ENCODE measurements at regions not wholly inside any gene's neighbourhood (a gene's known extent, or its start where the extent isn't known, plus 50 kb on each side); places are given as distances from the start of the nearest gene placed in this dataset.

DNA sequence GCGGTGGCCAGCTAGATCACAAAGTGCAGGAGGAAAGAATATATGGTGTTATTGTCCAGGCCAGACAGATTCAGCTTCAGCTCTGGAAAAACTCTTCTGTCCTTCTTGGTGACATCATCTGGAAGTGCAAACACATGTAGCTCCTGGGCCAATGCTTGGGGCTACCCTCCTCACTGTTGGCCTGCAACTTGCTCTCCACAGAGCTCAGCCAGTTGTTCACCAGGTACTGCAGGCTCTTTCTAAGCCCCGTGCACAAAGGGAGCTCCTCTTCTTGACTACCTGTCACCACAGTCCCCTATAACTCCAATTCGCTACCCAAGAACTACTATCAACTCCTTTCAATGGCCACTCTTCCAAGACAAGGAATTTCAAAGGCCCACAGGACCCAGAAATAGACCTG lies 1175.9 kb upstream of the CDH9 start:
- DNase-seq: no peak

GRCh38 chr5:28208356-28208755 lies 1170.0 kb upstream of the CDH9 start:
- DNase-seq: no peak

GRCh38 chr5:28190011-28190410 lies 1151.6 kb upstream of the CDH9 start:
- DNase-seq: no peak

- DNase-seq: no peak
Observed at GRCh38 chr5:28174691-28175090, 1136.3 kb upstream of the CDH9 start.

DNA sequence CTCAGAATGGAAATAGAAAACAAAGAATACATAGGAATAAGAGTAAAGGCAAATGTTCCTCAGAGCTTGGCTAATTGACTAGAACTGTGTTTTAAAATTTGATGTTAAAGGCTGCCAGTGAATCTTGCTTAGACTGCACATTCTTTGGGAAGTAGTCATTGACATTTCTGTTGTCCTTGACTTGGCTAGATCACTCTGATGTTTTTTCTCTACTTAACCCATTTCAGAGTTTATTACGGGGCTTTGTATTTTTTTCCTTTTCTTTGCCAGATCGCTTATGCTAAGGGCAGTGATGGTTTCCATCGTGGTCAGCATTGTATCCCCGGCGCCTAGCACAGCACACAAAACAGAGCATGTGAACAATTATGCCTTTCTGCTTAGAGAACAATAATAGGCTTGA lies 1126.7 kb upstream of the CDH9 start:
- DNase-seq: no peak

DNA sequence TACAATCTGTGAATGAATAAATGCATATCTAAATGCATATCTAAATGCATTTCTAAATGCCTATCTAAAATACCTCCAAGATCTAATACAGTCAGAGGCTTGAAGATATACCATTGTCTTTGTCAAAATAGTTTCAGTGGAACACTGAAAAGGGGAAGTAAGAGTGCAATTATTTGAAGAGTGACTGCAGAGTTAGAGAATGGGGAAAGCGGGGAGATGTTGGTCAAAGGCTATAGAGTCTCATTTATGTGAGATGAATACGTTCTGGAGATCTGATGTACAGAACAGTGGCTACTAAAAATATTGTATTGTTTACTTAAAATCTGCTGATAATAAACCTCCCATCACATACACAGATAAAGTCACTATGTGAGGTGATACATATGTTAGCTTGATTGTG lies 1126.2 kb upstream of the CDH9 start:
- DNase-seq: no peak

DNA sequence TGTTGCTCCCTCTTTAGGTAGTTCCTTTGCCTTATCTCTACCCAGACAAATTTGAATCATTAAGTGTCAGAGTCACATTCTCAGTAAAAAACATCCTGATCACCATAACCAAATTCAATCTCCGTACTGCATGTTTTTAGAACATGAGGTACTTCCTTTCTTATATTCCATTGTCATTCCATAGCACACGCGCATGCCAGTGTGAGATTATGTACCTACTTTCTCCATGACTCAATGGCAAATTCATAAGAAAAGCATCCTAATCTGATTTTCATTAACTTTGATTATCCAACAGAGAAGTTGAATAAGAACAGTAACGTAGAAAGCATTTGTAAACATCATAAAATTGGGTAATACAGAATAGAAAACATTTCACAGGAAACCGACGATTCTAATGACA lies 1118.6 kb upstream of the CDH9 start:
- DNase-seq: no peak

DNA sequence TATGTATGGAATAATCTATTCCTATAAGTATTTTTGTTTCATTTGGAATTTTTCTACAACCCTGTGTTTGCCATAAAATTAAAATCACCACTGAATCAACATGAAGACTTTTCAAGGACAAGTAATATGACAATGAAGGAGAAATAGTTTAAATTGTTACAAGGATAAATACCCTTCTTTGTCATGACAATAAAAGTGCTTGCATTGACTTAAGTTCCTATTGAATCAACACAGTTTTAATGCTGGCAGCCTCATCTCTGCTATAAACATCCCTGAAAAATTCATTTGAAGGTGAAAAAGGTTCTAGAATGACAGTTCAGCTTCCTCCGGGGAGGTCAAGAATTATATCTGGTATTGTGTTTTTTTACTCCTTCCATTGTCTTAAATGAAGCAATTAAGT lies 1105.1 kb upstream of the CDH9 start:
- no peak for DNase-seq

DNA sequence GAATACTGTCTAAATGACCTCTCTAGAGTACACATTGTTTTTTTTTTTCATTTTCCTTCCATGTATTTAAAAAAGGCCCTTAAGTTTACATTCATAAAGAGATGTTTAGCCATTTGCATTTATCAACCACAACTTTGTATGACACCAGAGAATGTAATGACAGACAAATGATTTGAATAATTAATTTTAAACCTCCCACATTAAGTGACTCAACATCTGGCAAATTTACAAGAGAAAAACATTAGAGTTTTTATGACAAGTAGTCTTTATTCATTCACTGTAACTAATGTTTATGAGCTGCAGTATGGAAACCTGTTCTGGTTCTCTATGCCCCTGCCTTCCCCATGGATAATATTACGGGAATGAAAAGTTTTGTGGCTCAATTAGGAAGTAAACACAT lies 1093.8 kb upstream of the CDH9 start:
- DNase-seq: no peak

- DNase-seq: no peak
Observed at GRCh38 chr5:28117691-28118090, 1079.3 kb upstream of the CDH9 start.

DNA sequence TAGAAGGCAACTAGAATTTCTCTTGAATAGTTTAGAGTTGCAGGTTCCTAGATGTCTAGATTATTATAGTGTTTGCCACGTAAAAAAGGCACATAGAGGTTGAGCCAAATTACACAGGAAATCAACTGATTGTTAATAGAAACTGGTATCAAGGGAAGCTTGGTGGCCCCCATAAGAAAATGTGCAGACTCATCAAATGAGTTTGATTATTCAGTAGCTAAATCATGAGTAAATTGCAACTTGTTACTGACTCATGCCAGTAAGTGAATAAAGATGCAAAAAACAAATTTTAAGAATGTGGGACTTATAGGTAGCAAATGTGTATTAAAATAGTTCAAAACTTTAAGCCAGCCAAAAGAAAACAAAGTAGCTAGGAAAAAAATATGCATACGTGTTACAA lies 1078.9 kb upstream of the CDH9 start:
- no peak for DNase-seq

DNA sequence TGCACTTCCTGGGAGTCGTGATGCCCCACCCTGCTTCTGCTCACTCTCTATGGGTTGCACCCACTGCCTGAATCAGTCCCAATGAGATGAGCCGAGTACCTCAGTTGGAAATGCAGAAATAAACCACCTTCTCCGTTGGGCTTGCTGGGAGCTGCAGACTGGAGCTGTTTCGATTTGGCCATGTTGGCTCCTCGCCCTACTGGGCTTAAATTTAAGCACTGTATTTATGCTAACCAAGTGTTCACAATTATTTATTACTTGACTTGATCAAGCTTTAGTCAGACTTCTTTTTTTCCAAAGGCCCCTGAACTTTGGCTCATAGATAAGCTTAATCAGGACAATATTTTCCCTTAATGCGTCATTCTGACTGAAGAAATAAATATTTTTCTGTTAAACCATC lies 1072.4 kb upstream of the CDH9 start:
- DNase-seq: no peak

DNA sequence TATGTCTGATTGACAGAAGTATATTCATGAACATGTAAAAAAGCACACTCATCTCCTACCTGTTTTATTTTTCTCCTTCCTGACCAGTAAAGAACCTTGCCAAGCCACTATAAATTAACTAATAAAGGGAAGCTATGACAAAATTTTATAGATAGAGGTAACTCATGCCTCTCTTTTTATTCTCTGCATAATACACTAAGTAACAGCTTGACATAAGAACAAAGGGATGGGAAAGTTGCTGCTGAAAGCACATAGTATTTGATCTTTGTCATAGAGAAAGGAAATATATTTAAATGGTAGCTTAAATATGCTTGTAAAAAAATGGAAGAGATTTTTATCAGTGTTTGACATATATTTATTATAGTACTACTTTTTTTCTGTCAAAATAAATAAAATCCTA lies 1065.7 kb upstream of the CDH9 start:
- DNase-seq: no peak

DNA sequence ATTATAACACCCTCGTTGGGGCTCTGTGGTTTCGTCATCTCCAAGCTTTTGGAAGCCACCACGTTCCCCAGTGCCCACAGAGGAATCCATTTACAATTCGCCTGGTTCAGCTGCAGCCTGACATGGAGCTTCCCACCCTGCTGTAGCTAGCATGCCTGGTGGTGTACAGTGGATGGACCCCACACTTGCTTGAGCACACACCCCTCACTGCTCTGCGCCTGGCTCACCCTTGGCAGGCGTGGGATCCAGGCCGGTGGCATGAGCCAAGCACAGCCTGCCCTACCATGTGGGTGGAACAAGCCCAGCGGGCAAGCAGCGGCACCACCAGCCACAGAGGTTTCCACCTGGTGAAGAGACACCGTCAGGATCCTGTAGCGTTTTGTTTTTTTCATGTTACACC lies 1045.7 kb upstream of the CDH9 start:
- DNase-seq: no peak

DNA sequence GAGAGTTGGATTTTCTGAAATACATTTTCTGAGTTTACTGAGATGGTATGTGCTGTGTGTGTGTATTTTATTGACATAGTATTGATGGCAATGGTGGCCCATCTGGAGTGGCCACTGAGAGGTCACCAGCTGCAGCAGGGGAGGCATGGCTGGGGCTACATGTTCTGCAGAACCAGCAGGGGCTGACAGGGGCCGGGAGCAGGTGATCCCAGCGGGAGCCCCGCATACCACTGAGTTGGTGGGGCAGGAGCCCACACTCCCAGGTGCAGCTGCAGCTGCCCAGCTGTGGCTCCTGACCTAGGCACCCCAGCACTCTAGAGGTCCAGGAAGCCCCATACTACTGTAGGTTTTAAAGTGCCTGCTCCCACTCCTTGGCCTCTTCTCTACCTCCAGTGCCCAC lies 1044.2 kb upstream of the CDH9 start:
- DNase-seq: no peak

DNA sequence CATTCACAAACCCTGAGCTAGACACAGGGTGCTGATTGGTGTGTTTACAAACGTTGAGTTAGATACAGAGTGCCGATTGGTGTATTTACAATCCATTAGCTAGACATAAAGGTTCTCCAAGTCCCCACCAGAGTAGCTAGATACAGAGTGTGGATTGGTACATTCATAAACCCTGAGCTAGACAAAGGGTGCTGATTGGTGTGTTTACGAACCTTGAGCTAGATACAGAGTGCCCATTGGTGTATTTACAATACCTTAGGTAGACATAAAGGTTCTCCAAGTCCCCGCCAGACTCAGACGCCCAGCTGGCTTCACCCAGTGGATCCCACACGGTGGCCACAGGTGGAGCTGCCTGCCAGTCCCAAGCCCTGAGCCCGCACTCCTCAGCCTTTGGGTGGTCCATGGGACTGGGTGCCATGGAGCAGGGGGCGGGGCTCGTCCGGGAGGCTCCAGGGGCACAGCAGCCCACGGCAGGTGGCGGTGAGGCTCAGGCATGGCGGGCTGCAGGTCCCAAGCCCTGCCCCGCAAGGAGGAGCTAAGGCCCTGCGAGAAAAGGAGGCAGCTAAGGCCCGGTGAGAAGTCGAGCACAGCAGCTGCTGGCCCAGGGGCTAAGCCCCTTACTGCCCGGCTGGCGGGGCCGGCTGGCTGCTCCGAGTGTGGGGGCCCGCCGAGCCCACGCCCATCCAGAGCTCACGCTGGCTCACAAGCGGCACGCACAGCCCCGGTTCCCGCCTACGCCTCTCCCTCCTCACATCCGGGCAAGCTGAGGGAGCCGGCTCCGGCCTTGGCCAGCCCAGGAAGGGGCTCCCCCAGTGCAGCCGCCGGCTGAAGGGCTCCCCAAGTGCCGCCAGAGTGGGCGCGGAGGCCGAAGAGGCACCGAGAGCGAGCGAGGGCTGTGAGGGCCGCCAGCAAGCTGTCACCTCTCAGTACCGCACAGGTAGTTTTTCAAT lies 1039.2 kb upstream of the CDH9 start:
- DNase-seq: no peak

- DNase-seq: no peak
Observed at GRCh38 chr5:28066856-28067255, 1028.5 kb upstream of the CDH9 start.

DNA sequence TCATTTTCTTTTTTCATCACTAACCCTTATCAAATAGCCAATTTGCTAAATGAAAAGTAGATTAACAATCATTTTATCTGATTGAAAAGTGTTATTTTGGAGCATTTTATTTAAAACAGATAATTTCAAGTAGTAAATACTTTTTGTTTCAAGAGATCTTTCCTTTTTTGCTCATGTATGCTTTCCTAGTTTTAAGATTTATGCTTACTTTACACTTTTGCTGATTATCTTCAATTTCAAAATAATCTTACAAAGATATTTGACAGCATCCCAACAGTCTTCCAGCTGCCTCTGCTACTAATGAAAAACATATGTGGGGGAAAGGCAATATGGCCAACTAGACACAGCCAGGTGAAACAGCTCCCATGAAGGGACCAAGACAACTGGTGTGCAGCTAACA lies 1027.3 kb upstream of the CDH9 start:
- DNase-seq: no peak

DNA sequence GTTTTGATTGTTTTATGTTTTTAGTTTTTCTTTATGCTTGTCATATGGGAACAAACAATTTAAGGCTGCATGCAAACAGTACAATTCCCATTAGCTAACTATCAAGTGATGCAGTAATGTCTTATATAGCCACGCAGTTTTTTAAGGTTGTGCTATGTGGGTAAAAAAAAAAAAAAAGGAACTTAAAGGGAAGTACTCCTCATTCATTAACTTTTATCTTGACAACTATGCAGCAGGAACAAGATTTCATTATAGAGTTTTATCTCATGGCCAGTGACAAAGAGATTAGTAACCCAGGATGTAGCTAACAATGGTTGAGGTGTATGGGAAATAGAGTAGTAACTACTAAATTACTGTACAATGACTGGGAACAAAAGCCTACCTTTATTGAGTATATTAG lies 1008.2 kb upstream of the CDH9 start:
- DNase-seq: no peak

- DNase-seq: no peak
Observed at GRCh38 chr5:28027851-28028250, 989.5 kb upstream of the CDH9 start.

DNA sequence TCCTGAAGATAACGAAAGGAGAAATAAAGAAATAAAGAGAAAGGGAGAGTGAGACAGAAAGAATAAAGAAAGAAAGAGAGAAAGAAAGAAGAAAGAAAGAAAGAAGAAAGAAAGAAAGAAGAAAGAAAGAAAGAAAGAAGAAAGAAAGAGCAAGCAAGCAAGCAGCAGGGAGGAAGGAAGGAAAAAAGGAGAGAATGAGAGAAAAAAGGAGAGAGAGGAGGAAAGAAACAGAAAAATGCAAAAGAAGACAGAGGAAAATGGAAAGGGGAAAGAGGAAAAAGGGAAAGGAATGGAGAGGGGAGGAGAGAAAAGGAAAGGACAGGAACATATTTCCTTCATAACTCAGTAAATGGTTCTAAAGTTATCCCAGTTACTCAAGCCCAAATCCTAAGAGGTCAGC lies 978.8 kb upstream of the CDH9 start:
- no peak for DNase-seq

GRCh38 chr5:28014779-28015178 lies 976.4 kb upstream of the CDH9 start:
- peak; percentile 9 for DNase-seq

- no peak for DNase-seq
Observed at GRCh38 chr5:28012538-28012937, 974.2 kb upstream of the CDH9 start.

DNA sequence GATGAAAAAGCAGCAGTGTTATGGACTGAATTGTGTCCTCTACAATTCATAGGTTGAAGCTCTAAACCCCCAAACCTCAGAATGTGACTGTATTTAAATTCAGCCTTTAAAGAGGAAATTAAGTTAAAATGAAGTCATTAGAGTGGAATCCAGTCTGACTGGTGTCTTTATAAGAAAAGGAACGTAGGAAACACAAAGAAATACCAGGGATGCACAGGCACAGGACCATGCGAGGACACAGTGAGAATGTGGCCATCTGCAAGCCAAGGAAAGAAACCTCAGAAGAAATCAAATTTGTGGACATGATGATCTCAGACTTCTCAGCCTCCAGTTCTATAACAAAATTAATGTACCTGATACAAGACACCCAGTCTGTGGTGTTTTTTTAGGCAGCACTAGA lies 971.2 kb upstream of the CDH9 start:
- no peak for DNase-seq

DNA sequence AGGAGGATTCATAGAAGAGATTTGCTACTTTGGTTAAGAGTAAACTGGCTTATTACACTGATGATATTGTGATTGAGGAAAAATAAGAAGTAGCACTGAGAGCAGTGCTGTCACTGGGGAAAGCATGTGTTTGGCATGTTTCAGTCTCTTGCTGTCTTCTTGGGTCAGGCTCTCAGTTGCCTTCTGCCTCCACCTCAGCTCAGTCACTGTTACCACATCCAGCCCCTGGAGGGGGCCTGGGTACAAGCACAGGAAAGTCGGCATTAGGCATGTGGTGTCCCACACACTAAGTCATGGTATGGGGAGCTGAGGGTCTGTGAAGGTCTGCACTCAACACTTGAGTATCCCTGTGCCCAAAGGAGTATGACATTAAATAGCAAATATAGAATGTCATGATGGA lies 958.3 kb upstream of the CDH9 start:
- DNase-seq: no peak
